ENCODE measurements at regions not wholly inside any gene's neighbourhood (a gene's known extent, or its start where the extent isn't known, plus 50 kb on each side); places are given as distances from the start of the nearest gene placed in this dataset.

GRCh38 chr12:118611770-118612169, 235.4 kb downstream of the SUDS3 start:
- no peak for DNase-seq

- DNase-seq, result no peak
Measured at GRCh38 chr12:118617611-118618450, 241.5 kb downstream of the SUDS3 start.

GRCh38 chr12:118618695-118619094, 242.3 kb downstream of the SUDS3 start:
- DNase-seq, result no peak

GRCh38 chr12:118625050-118625675, 248.8 kb downstream of the SUDS3 start:
- DNase-seq, result no peak

- no peak for DNase-seq
Measured at GRCh38 chr12:118633071-118633470, 256.7 kb downstream of the SUDS3 start.

- DNase-seq, result no peak
Measured at GRCh38 chr12:118635276-118635675, 258.9 kb downstream of the SUDS3 start.

- DNase-seq, result no peak
Measured at GRCh38 chr12:118637767-118638370, 261.5 kb downstream of the SUDS3 start.

GRCh38 chr12:118641249-118641648, 264.9 kb downstream of the SUDS3 start:
- no peak for DNase-seq

GRCh38 chr12:118645219-118645618, 268.9 kb downstream of the SUDS3 start:
- DNase-seq, result no peak

- no peak for DNase-seq
Measured at GRCh38 chr12:118649765-118650585, 273.6 kb downstream of the SUDS3 start.

- DNase-seq, result no peak
Measured at GRCh38 chr12:118650586-118650960, 274.2 kb downstream of the SUDS3 start.

GRCh38 chr12:118651487-118651886, 275.1 kb downstream of the SUDS3 start:
- DNase-seq, result no peak

GRCh38 chr12:118655588-118655987, 279.2 kb downstream of the SUDS3 start:
- no peak for DNase-seq

- no peak for DNase-seq
Measured at GRCh38 chr12:118680356-118680963, 300.9 kb upstream of the SRRM4 start.

GRCh38 chr12:118682656-118683055, 298.7 kb upstream of the SRRM4 start:
- no peak for DNase-seq

GRCh38 chr12:118685983-118686607, 295.2 kb upstream of the SRRM4 start:
- no peak for DNase-seq

GRCh38 chr12:118689793-118690192, 291.5 kb upstream of the SRRM4 start:
- DNase-seq, result no peak

- DNase-seq, result no peak
Measured at GRCh38 chr12:118690506-118690905, 290.8 kb upstream of the SRRM4 start.

- no peak for DNase-seq
Measured at GRCh38 chr12:118694128-118694775, 287.1 kb upstream of the SRRM4 start.

- no peak for DNase-seq
Measured at GRCh38 chr12:118704527-118705241, 276.7 kb upstream of the SRRM4 start.

GRCh38 chr12:118706437-118706836, 274.9 kb upstream of the SRRM4 start:
- no peak for DNase-seq

All from NCI-H2107 (cell line).